DOHH2 (cell line): ENCODE measurements at regions not wholly inside any gene's neighbourhood (a gene's known extent, or its start where the extent isn't known, plus 50 kb on each side); places are given as distances from the start of the nearest gene placed in this dataset.

Experiments
- EZH2phosphoT487 ChIP-seq: fragments of 200-600 bp; sonication (generic); IDR thresholded peaks from 2 replicates; pipeline ENCODE4 v1.6.1; 2017; ENCODE audit warnings: borderline replicate concordance, mild to moderate bottlenecking, antibody characterized with exemption, low read length, moderate library complexity, mixed read lengths
- TF ChIP-seq, protein P1 (sequence below): fragments of 200-600 bp; sonication (generic); IDR thresholded peaks from one replicate; pipeline ENCODE4 v1.5.1; 2014; ENCODE audit warnings: antibody characterized with exemption, mild to moderate bottlenecking, low read depth, low read length; ENCODE audit not compliant: poor library complexity, severe bottlenecking

DNA sequence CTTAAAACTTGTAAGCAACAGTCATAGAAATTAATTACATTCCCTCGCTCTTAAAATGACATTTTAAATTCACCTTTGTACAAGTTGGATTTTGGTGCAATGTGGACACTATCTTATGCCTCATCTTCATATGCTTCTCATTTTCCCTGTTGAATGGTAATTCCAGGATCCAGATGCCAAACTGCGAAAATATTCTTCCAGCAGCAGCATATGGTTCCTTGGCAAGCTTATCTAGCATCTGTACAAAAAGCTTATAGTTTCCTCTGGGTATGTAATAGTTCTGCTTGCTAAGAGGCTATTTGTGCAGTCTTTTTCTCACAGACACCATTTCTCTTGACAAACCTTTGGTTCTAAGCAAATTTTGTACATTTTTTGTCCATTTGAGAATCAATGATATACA is 2079.7 kb upstream of the AGA start:
- TF ChIP-seq, protein P1, sequence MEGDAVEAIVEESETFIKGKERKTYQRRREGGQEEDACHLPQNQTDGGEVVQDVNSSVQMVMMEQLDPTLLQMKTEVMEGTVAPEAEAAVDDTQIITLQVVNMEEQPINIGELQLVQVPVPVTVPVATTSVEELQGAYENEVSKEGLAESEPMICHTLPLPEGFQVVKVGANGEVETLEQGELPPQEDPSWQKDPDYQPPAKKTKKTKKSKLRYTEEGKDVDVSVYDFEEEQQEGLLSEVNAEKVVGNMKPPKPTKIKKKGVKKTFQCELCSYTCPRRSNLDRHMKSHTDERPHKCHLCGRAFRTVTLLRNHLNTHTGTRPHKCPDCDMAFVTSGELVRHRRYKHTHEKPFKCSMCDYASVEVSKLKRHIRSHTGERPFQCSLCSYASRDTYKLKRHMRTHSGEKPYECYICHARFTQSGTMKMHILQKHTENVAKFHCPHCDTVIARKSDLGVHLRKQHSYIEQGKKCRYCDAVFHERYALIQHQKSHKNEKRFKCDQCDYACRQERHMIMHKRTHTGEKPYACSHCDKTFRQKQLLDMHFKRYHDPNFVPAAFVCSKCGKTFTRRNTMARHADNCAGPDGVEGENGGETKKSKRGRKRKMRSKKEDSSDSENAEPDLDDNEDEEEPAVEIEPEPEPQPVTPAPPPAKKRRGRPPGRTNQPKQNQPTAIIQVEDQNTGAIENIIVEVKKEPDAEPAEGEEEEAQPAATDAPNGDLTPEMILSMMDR: no peak
- TF ChIP-seq EZH2phosphoT487: no peak
